ENCODE measurements at regions not wholly inside any gene's neighbourhood (a gene's known extent, or its start where the extent isn't known, plus 50 kb on each side); places are given as distances from the start of the nearest gene placed in this dataset.

DNA sequence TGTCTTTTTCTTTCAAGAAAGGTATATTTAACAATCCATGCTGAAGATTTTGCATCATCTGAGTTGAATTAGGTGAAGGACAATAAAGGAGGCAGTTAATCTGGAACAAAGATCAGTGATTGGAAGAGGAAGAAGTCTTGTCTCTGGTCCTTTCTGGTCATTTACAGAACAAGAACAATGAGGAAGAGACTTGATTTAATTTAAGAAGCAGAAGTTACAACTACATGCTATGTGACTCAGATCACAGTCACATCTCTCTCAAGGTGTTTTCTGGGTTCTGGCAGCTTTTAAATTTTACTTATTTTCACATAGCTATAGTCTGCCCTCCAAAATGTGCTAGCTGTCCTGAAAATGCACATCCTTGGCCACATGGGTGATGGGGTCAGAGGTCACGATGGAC is 53.5 kb upstream of the DEK start:
- TF ChIP-seq, protein P1, sequence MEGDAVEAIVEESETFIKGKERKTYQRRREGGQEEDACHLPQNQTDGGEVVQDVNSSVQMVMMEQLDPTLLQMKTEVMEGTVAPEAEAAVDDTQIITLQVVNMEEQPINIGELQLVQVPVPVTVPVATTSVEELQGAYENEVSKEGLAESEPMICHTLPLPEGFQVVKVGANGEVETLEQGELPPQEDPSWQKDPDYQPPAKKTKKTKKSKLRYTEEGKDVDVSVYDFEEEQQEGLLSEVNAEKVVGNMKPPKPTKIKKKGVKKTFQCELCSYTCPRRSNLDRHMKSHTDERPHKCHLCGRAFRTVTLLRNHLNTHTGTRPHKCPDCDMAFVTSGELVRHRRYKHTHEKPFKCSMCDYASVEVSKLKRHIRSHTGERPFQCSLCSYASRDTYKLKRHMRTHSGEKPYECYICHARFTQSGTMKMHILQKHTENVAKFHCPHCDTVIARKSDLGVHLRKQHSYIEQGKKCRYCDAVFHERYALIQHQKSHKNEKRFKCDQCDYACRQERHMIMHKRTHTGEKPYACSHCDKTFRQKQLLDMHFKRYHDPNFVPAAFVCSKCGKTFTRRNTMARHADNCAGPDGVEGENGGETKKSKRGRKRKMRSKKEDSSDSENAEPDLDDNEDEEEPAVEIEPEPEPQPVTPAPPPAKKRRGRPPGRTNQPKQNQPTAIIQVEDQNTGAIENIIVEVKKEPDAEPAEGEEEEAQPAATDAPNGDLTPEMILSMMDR (IDR thresholded peaks at IDR 0.05): no peak
- DNase-seq: no peak
- no peaks in the 10 kb centered on the region for H3K9me3 ChIP-seq
- no peak overlapping the region for H3K27ac ChIP-seq
- no peaks in the 10 kb centered on the region for H3K36me3 ChIP-seq
- H3K9ac ChIP-seq (ENCODE audit: low read depth in 2 of 2, low read length in 2 of 2): no peak overlapping the region
- H3K4me3 ChIP-seq: no peak overlapping the region
- no peaks in the 10 kb centered on the region for H3K27me3 ChIP-seq
- no peaks in the 10 kb centered on the region for H3K4me1 ChIP-seq
- intact Hi-C loops (cut with DNase I): no loop called here

DNA sequence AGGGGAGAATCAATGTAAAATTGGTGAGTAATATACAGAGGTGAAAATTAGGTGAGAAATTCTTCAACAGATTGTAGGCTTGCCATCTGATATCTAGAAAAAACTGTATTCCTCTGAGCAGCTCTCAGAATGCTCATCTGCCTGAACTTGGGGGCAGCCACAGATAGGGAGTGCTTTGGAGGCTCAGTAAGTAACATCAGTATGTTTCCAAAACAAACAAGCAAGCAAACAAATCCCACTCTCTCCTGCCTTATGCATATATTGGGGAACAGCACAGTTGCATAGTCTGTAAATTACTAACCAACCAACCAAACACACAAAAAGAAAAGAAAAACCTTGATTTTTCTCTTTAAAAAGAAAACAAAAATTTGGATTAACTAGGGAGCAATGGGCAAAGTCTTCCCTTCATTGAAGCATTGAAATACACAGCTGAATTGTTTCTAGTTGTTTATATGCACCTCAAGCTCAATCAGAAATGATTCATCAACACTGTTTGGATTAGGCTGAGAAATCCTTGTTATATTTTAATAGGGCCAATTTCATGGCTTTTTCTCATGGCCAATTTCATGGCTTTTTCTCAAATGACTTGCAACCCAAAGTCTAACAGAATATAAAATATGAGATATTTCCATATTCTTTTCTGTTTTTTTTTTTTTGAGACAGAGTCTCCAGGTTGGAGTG is 50.1 kb upstream of the DEK start:
- TF ChIP-seq, protein P1 (IDR thresholded peaks at IDR 0.05): no peak
- intact Hi-C loops (cut with DNase I): no loop called here
- H3K9me3 ChIP-seq: no peaks in the 10 kb centered on the region
- no peak overlapping the region for H3K9ac ChIP-seq (ENCODE audit: low read depth in 2 of 2, low read length in 2 of 2)
- no peaks in the 10 kb centered on the region for H3K36me3 ChIP-seq
- H3K27ac ChIP-seq: no peak overlapping the region
- no peak for DNase-seq
- H3K27me3 ChIP-seq: no peaks in the 10 kb centered on the region
- no peak overlapping the region for H3K4me3 ChIP-seq
- H3K4me1 ChIP-seq: no peaks in the 10 kb centered on the region

Measured in colonic mucosa (tissue), 4 donors.